Karpas-422 (cell line): ENCODE measurements at regions not wholly inside any gene's neighbourhood (a gene's known extent, or its start where the extent isn't known, plus 50 kb on each side); places are given as distances from the start of the nearest gene placed in this dataset.
A peak's percentile ranks its signal among the peaks of the same experiment; 100 is the strongest.

Experiments
- DNase-seq: peaks from one replicate; pipeline ENCODE4 v3.0.0-alpha.2; 2015
- H2AFZ ChIP-seq: fragments of 200-600 bp; sonication (generic); 2 replicates; pipeline ENCODE4 v1.6.1; 2014; ENCODE audit warnings: antibody characterized with exemption, low read length, mixed read lengths
- H3K27ac ChIP-seq: fragments of 200-600 bp; sonication (generic); 2 replicates; pipeline ENCODE4 v1.5.1; 2014; ENCODE audit warnings: mild to moderate bottlenecking, low read length, moderate library complexity
- H3K27me3 ChIP-seq: fragments of 200-600 bp; sonication (generic); 2 replicates; pipeline ENCODE4 v1.6.1; 2014; ENCODE audit warnings: low read length, mixed read lengths
- H3K36me3 ChIP-seq: fragments of 200-600 bp; sonication (generic); 2 replicates; pipeline ENCODE4 v1.6.1; 2014; ENCODE audit warnings: low read length, mixed read lengths; ENCODE audit not compliant: insufficient read depth
- H3K4me1 ChIP-seq: fragments of 200-600 bp; sonication (generic); 2 replicates; pipeline ENCODE4 v1.6.1; 2014; ENCODE audit warnings: mild to moderate bottlenecking, low read length, mixed read lengths
- H3K4me2 ChIP-seq: fragments of 200-600 bp; sonication (generic); 2 replicates; pipeline ENCODE4 v1.6.1; 2014; ENCODE audit warnings: low read length, low read depth, mild to moderate bottlenecking; ENCODE audit not compliant: poor library complexity, severe bottlenecking
- H3K4me3 ChIP-seq: fragments of 200-600 bp; sonication (generic); 2 replicates; pipeline ENCODE4 v1.5.1; 2014; ENCODE audit warnings: mild to moderate bottlenecking, antibody characterized with exemption, low read length, mixed read lengths
- H3K79me2 ChIP-seq: fragments of 200-600 bp; sonication (generic); 2 replicates; pipeline ENCODE4 v1.6.1; 2014; ENCODE audit warnings: mild to moderate bottlenecking, low read length, mixed read lengths
- H3K9ac ChIP-seq: fragments of 200-600 bp; sonication (generic); 2 replicates; pipeline ENCODE4 v1.6.0; 2014; ENCODE audit warnings: low read length
- H3K9me2 ChIP-seq: fragments of 200-600 bp; sonication (generic), shearing (Covaris generic); replicated peaks from 2 replicates; pipeline ENCODE4 v1.6.0; 2014; ENCODE audit warnings: mild to moderate bottlenecking, low read length, moderate library complexity; ENCODE audit not compliant: insufficient read depth
- H3K9me3 ChIP-seq: fragments of 300-700, 200-600 bp; sonication (generic); 2 replicates; pipeline ENCODE4 v1.6.1; 2014; ENCODE audit warnings: low read length, mixed read lengths
- H4K20me1 ChIP-seq: fragments of 200-600 bp; sonication (generic); 2 replicates; pipeline ENCODE4 v1.6.1; 2014; ENCODE audit warnings: mild to moderate bottlenecking, antibody characterized with exemption, low read length, low read depth; ENCODE audit not compliant: insufficient read depth

- H2AFZ ChIP-seq: no peak overlapping the region
- H3K79me2 ChIP-seq: no peaks in the 10 kb centered on the region
- no peak overlapping the region for H3K9ac ChIP-seq
- H3K4me2 ChIP-seq: no peak overlapping the region
- no peaks in the 10 kb centered on the region for H3K36me3 ChIP-seq
- no peak overlapping the region for H3K4me3 ChIP-seq
- no peaks in the 10 kb centered on the region for H3K27me3 ChIP-seq
- H3K9me2 ChIP-seq: no peaks in the 10 kb centered on the region
- DNase-seq: no peak
- no peaks in the 10 kb centered on the region for H4K20me1 ChIP-seq
- H3K27ac ChIP-seq: no peak overlapping the region
- no peaks in the 10 kb centered on the region for H3K9me3 ChIP-seq
- no peaks in the 10 kb centered on the region for H3K4me1 ChIP-seq
Observed at GRCh38 chr1:215003686-215004085, 78.9 kb upstream of the KCNK2 start.

GRCh38 chr1:215004121-215004827 lies 78.3 kb upstream of the KCNK2 start:
- H3K27ac ChIP-seq: no peak overlapping the region
- H3K27me3 ChIP-seq: no peaks in the 10 kb centered on the region
- no peaks in the 10 kb centered on the region for H3K79me2 ChIP-seq
- no peaks in the 10 kb centered on the region for H3K36me3 ChIP-seq
- H2AFZ ChIP-seq: no peak overlapping the region
- H3K4me2 ChIP-seq: no peak overlapping the region
- no peak overlapping the region for H3K4me3 ChIP-seq
- no peaks in the 10 kb centered on the region for H3K9me3 ChIP-seq
- no peak for DNase-seq
- no peaks in the 10 kb centered on the region for H3K4me1 ChIP-seq
- no peak overlapping the region for H3K9ac ChIP-seq
- no peaks in the 10 kb centered on the region for H4K20me1 ChIP-seq
- no peaks in the 10 kb centered on the region for H3K9me2 ChIP-seq

GRCh38 chr1:215005078-215005477 lies 77.5 kb upstream of the KCNK2 start:
- H3K27ac ChIP-seq: no peak overlapping the region
- H3K4me2 ChIP-seq: no peak overlapping the region
- no peaks in the 10 kb centered on the region for H3K4me1 ChIP-seq
- H4K20me1 ChIP-seq: no peaks in the 10 kb centered on the region
- no peaks in the 10 kb centered on the region for H3K9me2 ChIP-seq
- no peaks in the 10 kb centered on the region for H3K36me3 ChIP-seq
- no peak overlapping the region for H3K4me3 ChIP-seq
- no peaks in the 10 kb centered on the region for H3K79me2 ChIP-seq
- no peak overlapping the region for H3K9ac ChIP-seq
- no peaks in the 10 kb centered on the region for H3K9me3 ChIP-seq
- DNase-seq: no peak
- no peaks in the 10 kb centered on the region for H3K27me3 ChIP-seq
- peak overlapping the region; percentile 43 for H2AFZ ChIP-seq

- H3K9ac ChIP-seq: no peak overlapping the region
Observed at GRCh38 chr1:215005656-215006345, 76.7 kb upstream of the KCNK2 start.

GRCh38 chr1:215007880-215008279 lies 74.7 kb upstream of the KCNK2 start:
- H2AFZ ChIP-seq: no peak overlapping the region
- no peaks in the 10 kb centered on the region for H3K79me2 ChIP-seq
- no peaks in the 10 kb centered on the region for H4K20me1 ChIP-seq
- no peaks in the 10 kb centered on the region for H3K9me2 ChIP-seq
- no peak overlapping the region for H3K27ac ChIP-seq
- no peak overlapping the region for H3K9ac ChIP-seq
- H3K4me2 ChIP-seq: no peak overlapping the region
- H3K36me3 ChIP-seq: no peaks in the 10 kb centered on the region
- no peaks in the 10 kb centered on the region for H3K27me3 ChIP-seq
- no peaks in the 10 kb centered on the region for H3K9me3 ChIP-seq
- no peaks in the 10 kb centered on the region for H3K4me1 ChIP-seq
- H3K4me3 ChIP-seq: no peak overlapping the region
- no peak for DNase-seq

More at GRCh38 chr1:215005656-215006345, 76.7 kb upstream of the KCNK2 start:
- no peaks in the 10 kb centered on the region for H3K9me3 ChIP-seq
- H3K9me2 ChIP-seq: no peaks in the 10 kb centered on the region
- DNase-seq: no peak
- H3K4me2 ChIP-seq: no peak overlapping the region
- no peak overlapping the region for H3K27ac ChIP-seq
- no peaks in the 10 kb centered on the region for H3K4me1 ChIP-seq
- no peak overlapping the region for H3K4me3 ChIP-seq
- no peaks in the 10 kb centered on the region for H3K36me3 ChIP-seq
- no peaks in the 10 kb centered on the region for H4K20me1 ChIP-seq
- H2AFZ ChIP-seq: no peak overlapping the region
- no peaks in the 10 kb centered on the region for H3K27me3 ChIP-seq
- H3K79me2 ChIP-seq: no peaks in the 10 kb centered on the region

- no peak overlapping the region for H3K27ac ChIP-seq
Observed at GRCh38 chr1:215018555-215018954, 64.0 kb upstream of the KCNK2 start.

GRCh38 chr1:215022204-215022603 lies 60.3 kb upstream of the KCNK2 start:
- no peak for DNase-seq
- Histone ChIP-seq H3K4me3 (no peak overlapping the region), H4K20me1 (no peaks in the 10 kb centered on the region), H2AFZ (no peak overlapping the region), H3K4me1 (no peaks in the 10 kb centered on the region), H3K9me2 (no peaks in the 10 kb centered on the region), H3K4me2 (no peak overlapping the region), H3K27ac (no peak overlapping the region), H3K9ac (no peak overlapping the region), H3K9me3 (no peaks in the 10 kb centered on the region), H3K79me2 (no peaks in the 10 kb centered on the region), H3K27me3 (no peaks in the 10 kb centered on the region), H3K36me3 (no peaks in the 10 kb centered on the region)

More at GRCh38 chr1:215018555-215018954, 64.0 kb upstream of the KCNK2 start:
- Histone ChIP-seq H3K4me2 (no peak overlapping the region), H3K9ac (no peak overlapping the region), H3K27me3 (no peaks in the 10 kb centered on the region), H3K36me3 (no peaks in the 10 kb centered on the region), H3K4me3 (no peak overlapping the region), H3K4me1 (no peaks in the 10 kb centered on the region), H4K20me1 (no peaks in the 10 kb centered on the region), H3K9me2 (no peaks in the 10 kb centered on the region), H3K9me3 (no peaks in the 10 kb centered on the region), H3K79me2 (no peaks in the 10 kb centered on the region), H2AFZ (no peak overlapping the region)
- DNase-seq: no peak

GRCh38 chr1:215022741-215023141 lies 59.8 kb upstream of the KCNK2 start:
- Histone ChIP-seq H3K4me2 (no peak overlapping the region), H3K4me3 (no peak overlapping the region), H3K79me2 (no peaks in the 10 kb centered on the region), H3K27me3 (no peaks in the 10 kb centered on the region), H3K27ac (no peak overlapping the region), H3K4me1 (no peaks in the 10 kb centered on the region), H3K9ac (no peak overlapping the region), H3K9me2 (no peaks in the 10 kb centered on the region), H2AFZ (no peak overlapping the region), H3K36me3 (no peaks in the 10 kb centered on the region), H3K9me3 (no peaks in the 10 kb centered on the region), H4K20me1 (no peaks in the 10 kb centered on the region)
- DNase-seq: no peak
